GM10266 (cell line): ENCODE measurements at regions not wholly inside any gene's neighbourhood (a gene's known extent, or its start where the extent isn't known, plus 50 kb on each side); places are given as distances from the start of the nearest gene placed in this dataset.

Experiments used
- DNase-seq: peaks from one replicate; pipeline ENCODE4 v3.0.0; 2012; ENCODE audit errors: extremely low spot score
- CTCF ChIP-seq: IDR thresholded peaks from 2 replicates; pipeline ENCODE4 v1.5.1; 2012; ENCODE audit warnings: mild to moderate bottlenecking, low read depth; ENCODE audit not compliant: control insufficient read depth, insufficient read depth; ENCODE audit errors: missing control alignments

DNA sequence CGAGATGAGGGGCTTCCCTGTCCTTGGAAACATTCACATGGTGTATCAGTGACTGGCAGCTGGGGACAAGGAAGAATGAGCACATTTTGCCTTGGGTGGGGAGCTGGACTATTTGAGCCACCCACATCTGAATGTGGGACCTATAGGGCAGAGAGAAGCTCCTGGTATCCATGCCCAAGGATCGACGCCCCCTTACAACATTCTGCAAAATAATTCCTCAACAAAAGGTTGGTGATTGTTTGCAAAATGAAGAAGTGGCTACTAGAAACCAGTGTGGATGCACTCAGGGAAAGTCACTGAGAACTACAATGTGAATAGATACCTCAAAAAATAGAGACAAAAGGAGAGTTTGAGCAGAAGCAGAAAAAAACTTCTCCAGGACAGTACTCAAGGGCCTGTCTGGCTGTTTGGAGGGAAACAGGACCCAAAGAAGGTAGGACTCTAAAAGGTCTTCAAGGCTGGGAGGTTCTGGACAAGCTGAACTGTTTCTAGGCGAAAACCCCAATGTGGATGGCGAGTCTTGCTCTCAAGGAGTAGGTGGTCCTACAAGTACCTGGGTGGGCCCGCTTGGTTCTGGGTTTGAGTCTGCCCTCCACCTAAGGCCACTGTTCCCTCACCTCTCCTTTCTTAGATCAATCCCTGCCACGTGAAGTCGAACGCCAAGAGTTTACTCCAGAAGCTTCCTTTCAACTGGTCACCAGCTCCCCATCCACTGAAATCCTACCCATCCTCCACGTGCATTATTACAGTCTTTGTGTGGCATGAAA lies 125.0 kb upstream of the ZNF746 start:
- DNase-seq: no peak
- no peak for TF ChIP-seq CTCF

- TF ChIP-seq CTCF: no peak
- DNase-seq: no peak
Observed at GRCh38 chr7:149621776-149622175, 124.2 kb upstream of the ZNF746 start.

DNA sequence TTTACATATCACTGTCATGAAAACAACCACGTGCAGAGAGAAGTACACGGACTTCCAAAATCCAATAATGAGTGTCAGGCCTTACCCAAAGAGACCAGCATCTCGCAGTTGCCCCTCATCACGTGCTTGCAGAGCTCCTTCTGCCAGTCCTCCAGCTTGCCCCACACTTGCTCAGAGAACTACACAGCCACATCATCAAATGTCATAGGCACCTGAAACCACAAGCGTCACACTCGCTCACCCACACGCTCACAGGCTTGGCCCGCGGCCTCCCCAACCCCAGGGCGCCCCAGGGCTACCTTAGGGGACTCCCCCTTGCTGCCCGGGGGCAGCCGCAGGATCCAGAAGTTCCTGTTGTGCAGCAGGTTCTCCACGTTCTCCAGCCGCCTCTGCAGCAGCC lies 123.4 kb upstream of the ZNF746 start:
- peak; percentile 39 for DNase-seq
- TF ChIP-seq CTCF: no peak

DNA sequence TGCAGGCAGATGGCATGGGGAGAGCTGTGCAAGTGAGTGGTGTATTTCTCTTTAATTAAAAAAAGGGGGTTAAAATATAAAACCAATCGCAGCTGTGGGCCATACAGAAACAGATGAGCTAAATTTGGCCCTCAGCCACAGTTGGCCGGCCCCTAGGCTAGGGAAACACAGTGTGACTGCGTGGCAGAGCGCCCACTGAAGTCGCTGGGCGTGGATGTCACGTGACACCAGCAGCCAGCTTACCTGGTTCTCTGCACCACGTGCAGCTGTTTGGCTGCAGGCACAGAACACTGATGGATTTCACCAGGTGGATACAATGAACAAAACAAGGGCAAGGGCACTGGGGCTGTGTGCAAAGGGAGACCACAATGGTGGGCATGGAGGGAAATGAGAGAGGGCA lies 119.3 kb upstream of the ZNF746 start:
- no peak for TF ChIP-seq CTCF
- DNase-seq: no peak

GRCh38 chr7:149615690-149616270 lies 118.2 kb upstream of the ZNF746 start:
- no peak for TF ChIP-seq CTCF
- no peak for DNase-seq

GRCh38 chr7:149610441-149611011 lies 112.9 kb upstream of the ZNF746 start:
- no peak for DNase-seq
- no peak for TF ChIP-seq CTCF

GRCh38 chr7:149608168-149608567 lies 110.6 kb upstream of the ZNF746 start:
- no peak for TF ChIP-seq CTCF
- DNase-seq: no peak
